ENCODE measurements at regions not wholly inside any gene's neighbourhood (a gene's known extent, or its start where the extent isn't known, plus 50 kb on each side); places are given as distances from the start of the nearest gene placed in this dataset.
"Not testable (repeated sequence)": the region's sequence is repeated elsewhere in the genome, so short reads cannot be mapped to it uniquely, and the experiment has no call there.

GRCh38 chr9:95574176-95574575 lies 57.4 kb upstream of the PTCH1 start:
- H3K27ac ChIP-seq = no peak overlapping the region
- H3K9me3 ChIP-seq = no peaks in the 10 kb centered on the region
- 80 to 82% methylated on average over 16 of the region's 16 CpGs for WGBS, 2 donors
- DNase-seq = no peak
- H3K27me3 ChIP-seq = no peaks in the 10 kb centered on the region
- intact Hi-C loops (cut with DNase I; ENCODE audit: low total_unique reads) = no loop called here
- TF ChIP-seq POLR2A (IDR thresholded peaks at IDR 0.05) = no peak
- TF ChIP-seq CTCF (IDR thresholded peaks at IDR 0.05) = no peak
- H3K4me3 ChIP-seq = no peak overlapping the region
- no peaks in the 10 kb centered on the region for H3K4me1 ChIP-seq
- no peaks in the 10 kb centered on the region for H3K36me3 ChIP-seq (ENCODE audit: low read depth, missing control alignments)

GRCh38 chr9:95573463-95573862 lies 56.7 kb upstream of the PTCH1 start:
- H3K27me3 ChIP-seq = no peaks in the 10 kb centered on the region
- no peak overlapping the region for H3K4me3 ChIP-seq
- no peaks in the 10 kb centered on the region for H3K36me3 ChIP-seq (ENCODE audit: low read depth, missing control alignments)
- no peak for DNase-seq
- no peaks in the 10 kb centered on the region for H3K4me1 ChIP-seq
- TF ChIP-seq CTCF (IDR thresholded peaks at IDR 0.05) = no peak
- TF ChIP-seq POLR2A (IDR thresholded peaks at IDR 0.05) = no peak
- intact Hi-C loops (cut with DNase I; ENCODE audit: low total_unique reads) = no loop called here
- no peaks in the 10 kb centered on the region for H3K9me3 ChIP-seq
- H3K27ac ChIP-seq = no peak overlapping the region
- 88 to 96% methylated on average over 8 of the region's 8 CpGs for WGBS, 2 donors

- Histone ChIP-seq H3K27ac (no peak overlapping the region), H3K36me3 (ENCODE audit: low read depth, missing control alignments) (no peaks in the 10 kb centered on the region), H3K27me3 (no peaks in the 10 kb centered on the region), H3K4me1 (no peaks in the 10 kb centered on the region), H3K9me3 (no peaks in the 10 kb centered on the region), H3K4me3 (no peak overlapping the region)
- no peak for TF ChIP-seq CTCF (IDR thresholded peaks at IDR 0.05)
- TF ChIP-seq POLR2A (IDR thresholded peaks at IDR 0.05) = no peak
- no peak for DNase-seq
- intact Hi-C loops (cut with DNase I; ENCODE audit: low total_unique reads) = no loop called here
- WGBS, 2 donors = 38 to 64% methylated on average over 17 to 25 of the region's 25 CpGs
Measured at GRCh38 chr9:95572381-95573151, 55.8 kb upstream of the PTCH1 start.

GRCh38 chr9:95570646-95571045 lies 53.9 kb upstream of the PTCH1 start:
- H3K9me3 ChIP-seq = no peaks in the 10 kb centered on the region
- no peak overlapping the region for H3K27ac ChIP-seq
- WGBS, 2 donors = 63% methylated on average over 11 of the region's 11 CpGs
- H3K4me1 ChIP-seq = no peaks in the 10 kb centered on the region
- H3K4me3 ChIP-seq = no peak overlapping the region
- DNase-seq = no peak
- no peaks in the 10 kb centered on the region for H3K27me3 ChIP-seq
- intact Hi-C loops (cut with DNase I; ENCODE audit: low total_unique reads) = no loop called here
- no peak for TF ChIP-seq POLR2A (IDR thresholded peaks at IDR 0.05)
- TF ChIP-seq CTCF (IDR thresholded peaks at IDR 0.05) = no peak
- H3K36me3 ChIP-seq (ENCODE audit: low read depth, missing control alignments) = no peaks in the 10 kb centered on the region

GRCh38 chr9:95570150-95570549 lies 53.4 kb upstream of the PTCH1 start:
- WGBS, 2 donors = 38 to 45% methylated on average over 11 to 22 of the region's 22 CpGs
- Histone ChIP-seq H3K9me3 (no peaks in the 10 kb centered on the region), H3K27me3 (no peaks in the 10 kb centered on the region), H3K4me1 (no peaks in the 10 kb centered on the region), H3K4me3 (no peak overlapping the region), H3K27ac (no peak overlapping the region), H3K36me3 (ENCODE audit: low read depth, missing control alignments) (no peaks in the 10 kb centered on the region)
- TF ChIP-seq POLR2A (IDR thresholded peaks at IDR 0.05) (no peak), CTCF (IDR thresholded peaks at IDR 0.05) (no peak)
- DNase-seq = no peak
- intact Hi-C loops (cut with DNase I; ENCODE audit: low total_unique reads) = no loop called here

GRCh38 chr9:95568735-95569134 lies 52.0 kb upstream of the PTCH1 start:
- DNase-seq = peak; percentile 80
- H3K9me3 ChIP-seq; H3K27ac ChIP-seq; H3K27me3 ChIP-seq; intact Hi-C loops (cut with DNase I; ENCODE audit: low total_unique reads); H3K4me1 ChIP-seq; H3K36me3 ChIP-seq (ENCODE audit: low read depth, missing control alignments): not testable (repeated sequence)
- WGBS, 2 donors = 59 to 77% methylated on average over 10 of the region's 10 CpGs
- peak overlapping the region in 1 of 2 donors; percentile 44 for H3K4me3 ChIP-seq

Measured in testis (tissue), 2 donors.